ENCODE measurements at regions not wholly inside any gene's neighbourhood (a gene's known extent, or its start where the extent isn't known, plus 50 kb on each side); places are given as distances from the start of the nearest gene placed in this dataset.

DNA sequence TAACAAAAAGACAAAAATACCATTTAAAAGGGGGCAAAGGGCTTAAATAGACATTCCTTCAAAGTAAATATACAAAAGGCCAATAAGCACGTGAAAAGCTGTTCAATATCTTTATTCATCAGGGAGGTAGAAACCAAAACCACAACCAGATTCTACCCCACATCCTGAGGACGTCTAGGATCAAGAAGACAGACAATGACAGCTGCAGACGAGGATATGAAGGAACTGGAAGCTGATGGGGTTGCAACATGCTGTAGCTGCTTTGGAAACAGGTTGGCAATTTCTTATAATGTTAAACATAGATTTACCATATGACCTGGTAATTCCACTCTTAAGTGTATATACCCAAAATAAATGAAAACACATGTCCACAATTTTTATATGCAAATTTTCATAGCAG, 85.1 kb upstream of the C14orf180 start:
- TF ChIP-seq TAF1 (IDR thresholded peaks at IDR 0.05; ENCODE audit: borderline replicate concordance, low read depth, low read length), result no peak
- no peak for TF ChIP-seq GABPA (IDR thresholded peaks at IDR 0.05; ENCODE audit: low read depth)
- TF ChIP-seq, protein P1, sequence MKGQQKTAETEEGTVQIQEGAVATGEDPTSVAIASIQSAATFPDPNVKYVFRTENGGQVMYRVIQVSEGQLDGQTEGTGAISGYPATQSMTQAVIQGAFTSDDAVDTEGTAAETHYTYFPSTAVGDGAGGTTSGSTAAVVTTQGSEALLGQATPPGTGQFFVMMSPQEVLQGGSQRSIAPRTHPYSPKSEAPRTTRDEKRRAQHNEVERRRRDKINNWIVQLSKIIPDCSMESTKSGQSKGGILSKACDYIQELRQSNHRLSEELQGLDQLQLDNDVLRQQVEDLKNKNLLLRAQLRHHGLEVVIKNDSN (IDR thresholded peaks at IDR 0.05; ENCODE audit: borderline replicate concordance, low read depth), result no peak
- TF ChIP-seq POLR2AphosphoS5 (IDR thresholded peaks at IDR 0.05; ENCODE audit: low read depth, low read length), result no peak

All from SK-N-SH (cell line).